GM12878 (cell line): ENCODE measurements at regions not wholly inside any gene's neighbourhood (a gene's known extent, or its start where the extent isn't known, plus 50 kb on each side); places are given as distances from the start of the nearest gene placed in this dataset.

ENCODE experiments used
- ATAC-seq: fragments of 200-7000 bp; cut with Tn5 transposase; 3 replicates; pipeline ENCODE4 v1.9.1; 2020; ENCODE audit warnings: mild to moderate bottlenecking, moderate library complexity
- BruUV-seq: library from RNA; stranded (reverse); fragments of 400-500 nt; replicated peaks from 2 replicates; lab custom pipeline; 2021; lab: Mats Ljungman, UMichigan
- CTCF ChIA-PET: fragments of 300-600 bp; sonication (Branson Sonifier 250); formaldehyde crosslinking; extraction: SDS; loops from one replicate; lab custom pipeline; 2021; ENCODE audit warnings: inconsistent platforms; lab: Yijun Ruan, JAX
- POLR2A ChIA-PET: fragments of 350-600 bp; formaldehyde crosslinking; extraction: SDS; loops from one replicate; lab custom pipeline; 2021; ENCODE audit warnings: inconsistent platforms; lab: Charles Lee
- RAD21 ChIA-PET: fragments of 300-600 bp; sonication (Branson Sonifier 250); formaldehyde crosslinking; loops from one replicate; lab custom pipeline; 2023; ENCODE audit warnings: antibody characterized with exemption; ENCODE audit not compliant: unreplicated experiment; lab: Charles Lee
- SMC1A ChIA-PET: fragments of 300-600 bp; sonication (Branson Sonifier 250); formaldehyde crosslinking; loops from one replicate; lab custom pipeline; 2023; ENCODE audit not compliant: unreplicated experiment, uncharacterized antibody; lab: Charles Lee
- DNase-seq: peaks from one replicate; pipeline ENCODE4 v3.0.0-alpha.2; 2011; ENCODE audit warnings: low read depth, low spot score
- FAIRE-seq: peaks from 3 replicates; lab custom pipeline; 2011; peaks lifted over from hg19 to GRCh38; lab: Jason Lieb, UNC
- H2AFZ ChIP-seq: 2 replicates; pipeline ENCODE4 v1.6.0; 2011; ENCODE audit warnings: low read depth, low read length, control low read depth; ENCODE audit not compliant: control insufficient read depth
- H3K27ac ChIP-seq: 2 replicates; pipeline ENCODE4 v1.5.1; 2011; ENCODE audit warnings: control low read depth; ENCODE audit not compliant: control insufficient read depth, insufficient read depth
- H3K27me3 ChIP-seq, 2 experiments: replicated peaks in 1 of 2; 2 replicates each; pipeline versions ENCODE4 v1.6.0 to v1.6.1; 2011; ENCODE audit warnings: low read length in 1 of 2; ENCODE audit not compliant: control insufficient read depth in 2 of 2, insufficient read depth in 2 of 2
- H3K36me3 ChIP-seq, 2 experiments: 2 replicates each; pipeline ENCODE4 v1.5.1; 2011; ENCODE audit warnings: low read length in 1 of 2; ENCODE audit not compliant: control insufficient read depth in 2 of 2, insufficient read depth in 2 of 2
- H3K4me1 ChIP-seq: 2 replicates; pipeline ENCODE4 v1.6.1; 2011; ENCODE audit warnings: mild to moderate bottlenecking, low read length, moderate library complexity, mixed read lengths; ENCODE audit not compliant: control insufficient read depth, insufficient read depth
- H3K4me2 ChIP-seq: 2 replicates; pipeline ENCODE4 v1.6.0; 2011; ENCODE audit warnings: control low read depth; ENCODE audit not compliant: control insufficient read depth, insufficient read depth
- H3K4me3 ChIP-seq: fragments of 200-600 bp; sonication (generic); 2 replicates; pipeline ENCODE4 v1.5.1; 2016
- H3K79me2 ChIP-seq: 2 replicates; pipeline ENCODE4 v1.6.0; 2011; ENCODE audit warnings: low read length; ENCODE audit not compliant: control insufficient read depth, insufficient read depth
- H3K9ac ChIP-seq: 2 replicates; pipeline ENCODE4 v1.8.0; 2011; ENCODE audit warnings: low read length, control low read depth, mixed read lengths; ENCODE audit not compliant: control insufficient read depth, insufficient read depth
- H3K9me3 ChIP-seq: replicated peaks from 3 replicates; pipeline ENCODE4 v1.5.1; 2011; ENCODE audit warnings: mild to moderate bottlenecking, low read length; ENCODE audit not compliant: control insufficient read depth, insufficient read depth
- H4K20me1 ChIP-seq: 2 replicates; pipeline ENCODE4 v1.6.0; 2011; ENCODE audit not compliant: control insufficient read depth, insufficient read depth
- CBX5 ChIP-seq: sonication (generic); IDR thresholded peaks from 2 replicates; pipeline ENCODE4 v1.6.1; 2016; ENCODE audit warnings: low read depth, moderate library complexity, mild to moderate bottlenecking, inconsistent platforms
- KAT2A ChIP-seq: conservative IDR thresholded peaks from 2 replicates; pipeline ENCODE4 v1.6.1; 2011; ENCODE audit warnings: low read depth, low read length; ENCODE audit not compliant: control insufficient read depth
- NR2F1 ChIP-seq: fragments of 450-650 bp; conservative IDR thresholded peaks from 2 replicates; pipeline ENCODE4 v1.6.1; 2017; ENCODE audit warnings: mild to moderate bottlenecking
- POLR2AphosphoS2 ChIP-seq: IDR thresholded peaks from 2 replicates; pipeline ENCODE4 v1.6.1; 2011; ENCODE audit warnings: low read depth, mild to moderate bottlenecking, low read length, improper control_type of control experiment, moderate library complexity
- RCOR1 ChIP-seq: conservative IDR thresholded peaks from 2 replicates; pipeline ENCODE4 v1.6.1; 2012; ENCODE audit warnings: low read depth, low read length, improper control_type of control experiment
- SP1 ChIP-seq: IDR thresholded peaks from one replicate; pipeline ENCODE4 v1.6.1; 2011; ENCODE audit warnings: low read depth, low read length
- SPI1 ChIP-seq: IDR thresholded peaks from 2 replicates; pipeline ENCODE4 v1.6.1; 2011; ENCODE audit warnings: low read depth, mild to moderate bottlenecking, low read length, moderate library complexity, borderline replicate concordance; ENCODE audit not compliant: insufficient read depth
- SREBF2 ChIP-seq: IDR thresholded peaks from 2 replicates; pipeline ENCODE4 v1.6.1; 2012; ENCODE audit warnings: mild to moderate bottlenecking, low read length
- STAT3 ChIP-seq: IDR thresholded peaks from 2 replicates; pipeline ENCODE4 v1.6.1; 2011; ENCODE audit warnings: low read depth, low read length, improper control_type of control experiment
- WGBS: methylation state at CpG from one replicate; pipeline ENCODE4 v1.1.6; 2016; ENCODE audit warnings: low lambda C conversion rate; ENCODE audit not compliant: insufficient replicate concordance, insufficient coverage; ENCODE audit errors: missing lambda C conversion rate; 5-methylcytosine and 5-hydroxymethylcytosine counted together
- in situ Hi-C: fragments of 300-500 bp; cut with MboI; formaldehyde crosslinking; loops from 9 replicates; pipeline ENCODE4 v1.14.3; 2018; ENCODE audit warnings: mixed read lengths
- intact Hi-C: fragments of 100-400 bp; cut with micrococcal nuclease; formaldehyde crosslinking; loops from one replicate; pipeline ENCODE4 v1.14.2; 2022; ENCODE audit not compliant: unreplicated experiment
- TF ChIP-seq, protein P1 (sequence below): IDR thresholded peaks from 2 replicates; pipeline ENCODE4 v1.6.1; 2012; ENCODE audit warnings: mild to moderate bottlenecking, low read depth, low read length
- TF ChIP-seq, protein P2 (sequence below): IDR thresholded peaks from 2 replicates; pipeline ENCODE4 v1.6.1; 2012; ENCODE audit warnings: low read depth, low read length, improper control_type of control experiment
- TF ChIP-seq, protein P3 (sequence below): IDR thresholded peaks from 2 replicates; pipeline ENCODE4 v1.6.1; 2012; ENCODE audit warnings: low read depth, low read length, improper control_type of control experiment
- TF ChIP-seq, protein P4 (sequence below): IDR thresholded peaks from 2 replicates; pipeline ENCODE4 v1.6.1; 2011; ENCODE audit warnings: low read depth, mild to moderate bottlenecking, low read length, moderate library complexity, borderline replicate concordance; ENCODE audit errors: extremely low read depth
- TF ChIP-seq, protein P5 (sequence below), 3 experiments: IDR thresholded peaks in 2 of 3; conservative IDR thresholded peaks in 1 of 3; 2 replicates each; pipeline ENCODE4 v1.5.1; 2011; ENCODE audit warnings: low read depth in 3 of 3, low read length in 3 of 3, mild to moderate bottlenecking in 3 of 3, control low read depth in 2 of 3, moderate library complexity in 2 of 3, inconsistent platforms in 1 of 3, mixed read lengths in 1 of 3; ENCODE audit not compliant: control insufficient read depth in 2 of 3, insufficient read depth in 1 of 3; ENCODE audit errors: extremely low read depth in 1 of 3

DNA sequence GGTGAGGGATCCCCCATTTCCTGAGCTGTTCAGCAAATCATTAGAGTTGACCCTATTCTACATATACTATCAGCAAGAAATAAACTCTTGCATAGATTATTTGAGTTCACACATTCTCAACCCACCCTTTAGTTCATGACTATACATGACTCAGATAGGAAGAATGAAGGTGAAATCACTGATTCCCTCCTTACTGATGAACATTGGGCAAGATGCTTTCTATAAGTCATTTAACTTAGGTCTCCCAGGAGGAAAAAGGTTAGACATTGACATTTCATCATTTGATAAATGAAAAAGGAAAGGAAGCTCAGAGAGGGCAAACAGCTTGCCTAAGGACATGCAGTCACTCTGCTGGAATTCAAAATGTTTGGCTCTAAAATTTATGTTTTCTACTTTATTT, 408.0 kb downstream of the TMEM182 start (continued):
- no peak for TF ChIP-seq RCOR1
- TF ChIP-seq CBX5, result no peak
- no peak for TF ChIP-seq SP1

DNA sequence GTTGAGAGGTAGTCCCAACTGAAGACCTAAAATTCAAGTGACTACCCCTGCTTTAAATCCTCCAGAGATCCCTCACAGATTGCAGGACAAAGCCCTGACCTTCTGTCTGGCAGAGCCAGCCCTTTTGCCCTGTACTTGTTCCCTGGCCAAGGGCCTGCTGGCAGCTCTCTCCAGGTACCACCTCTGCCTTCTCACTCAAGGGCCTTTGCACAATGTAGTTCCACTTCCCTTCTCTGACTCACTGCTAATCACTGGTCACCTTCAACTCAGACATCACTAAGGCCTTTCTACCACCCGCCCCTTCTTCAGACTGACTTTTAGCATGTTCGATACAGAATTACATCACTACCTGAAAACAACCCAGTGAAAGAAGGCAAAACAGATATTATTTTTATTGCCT, 411.0 kb downstream of the TMEM182 start:
- Histone ChIP-seq H3K4me3 (no peak overlapping the region), H3K4me2 (no peak overlapping the region), H4K20me1 (no peaks in the 10 kb centered on the region), H3K9me3 (no peaks in the 10 kb centered on the region), H3K79me2 (no peaks in the 10 kb centered on the region), H2AFZ (no peak overlapping the region), H3K27ac (no peak overlapping the region), H3K36me3 (no peaks in the 10 kb centered on the region), H3K9ac (no peak overlapping the region), H3K4me1 (no peaks in the 10 kb centered on the region), H3K27me3 (no peaks in the 10 kb centered on the region)
- no TSS peak for BruUV-seq
- SMC1A ChIA-PET, result no interaction called here
- DNase-seq (no peak), FAIRE-seq (no peak), ATAC-seq (no peak)
- RAD21 ChIA-PET, result no interaction called here
- in situ Hi-C loops (loop anchor here (25.0 kb wide), 1 partner anchor 1239 kb away; no protein-coding TSS in a partner anchor), intact Hi-C loops (no loop called here)
- CTCF ChIA-PET, result no interaction called here
- TF ChIP-seq, protein P1, sequence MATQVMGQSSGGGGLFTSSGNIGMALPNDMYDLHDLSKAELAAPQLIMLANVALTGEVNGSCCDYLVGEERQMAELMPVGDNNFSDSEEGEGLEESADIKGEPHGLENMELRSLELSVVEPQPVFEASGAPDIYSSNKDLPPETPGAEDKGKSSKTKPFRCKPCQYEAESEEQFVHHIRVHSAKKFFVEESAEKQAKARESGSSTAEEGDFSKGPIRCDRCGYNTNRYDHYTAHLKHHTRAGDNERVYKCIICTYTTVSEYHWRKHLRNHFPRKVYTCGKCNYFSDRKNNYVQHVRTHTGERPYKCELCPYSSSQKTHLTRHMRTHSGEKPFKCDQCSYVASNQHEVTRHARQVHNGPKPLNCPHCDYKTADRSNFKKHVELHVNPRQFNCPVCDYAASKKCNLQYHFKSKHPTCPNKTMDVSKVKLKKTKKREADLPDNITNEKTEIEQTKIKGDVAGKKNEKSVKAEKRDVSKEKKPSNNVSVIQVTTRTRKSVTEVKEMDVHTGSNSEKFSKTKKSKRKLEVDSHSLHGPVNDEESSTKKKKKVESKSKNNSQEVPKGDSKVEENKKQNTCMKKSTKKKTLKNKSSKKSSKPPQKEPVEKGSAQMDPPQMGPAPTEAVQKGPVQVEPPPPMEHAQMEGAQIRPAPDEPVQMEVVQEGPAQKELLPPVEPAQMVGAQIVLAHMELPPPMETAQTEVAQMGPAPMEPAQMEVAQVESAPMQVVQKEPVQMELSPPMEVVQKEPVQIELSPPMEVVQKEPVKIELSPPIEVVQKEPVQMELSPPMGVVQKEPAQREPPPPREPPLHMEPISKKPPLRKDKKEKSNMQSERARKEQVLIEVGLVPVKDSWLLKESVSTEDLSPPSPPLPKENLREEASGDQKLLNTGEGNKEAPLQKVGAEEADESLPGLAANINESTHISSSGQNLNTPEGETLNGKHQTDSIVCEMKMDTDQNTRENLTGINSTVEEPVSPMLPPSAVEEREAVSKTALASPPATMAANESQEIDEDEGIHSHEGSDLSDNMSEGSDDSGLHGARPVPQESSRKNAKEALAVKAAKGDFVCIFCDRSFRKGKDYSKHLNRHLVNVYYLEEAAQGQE, result no peak
- TF ChIP-seq, protein P2, sequence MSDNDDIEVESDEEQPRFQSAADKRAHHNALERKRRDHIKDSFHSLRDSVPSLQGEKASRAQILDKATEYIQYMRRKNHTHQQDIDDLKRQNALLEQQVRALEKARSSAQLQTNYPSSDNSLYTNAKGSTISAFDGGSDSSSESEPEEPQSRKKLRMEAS, result no peak
- TF ChIP-seq SREBF2 (no peak), KAT2A (no peak), POLR2AphosphoS2 (no peak), NR2F1 (no peak), STAT3 (no peak), SPI1 (no peak)
- TF ChIP-seq, protein P3, sequence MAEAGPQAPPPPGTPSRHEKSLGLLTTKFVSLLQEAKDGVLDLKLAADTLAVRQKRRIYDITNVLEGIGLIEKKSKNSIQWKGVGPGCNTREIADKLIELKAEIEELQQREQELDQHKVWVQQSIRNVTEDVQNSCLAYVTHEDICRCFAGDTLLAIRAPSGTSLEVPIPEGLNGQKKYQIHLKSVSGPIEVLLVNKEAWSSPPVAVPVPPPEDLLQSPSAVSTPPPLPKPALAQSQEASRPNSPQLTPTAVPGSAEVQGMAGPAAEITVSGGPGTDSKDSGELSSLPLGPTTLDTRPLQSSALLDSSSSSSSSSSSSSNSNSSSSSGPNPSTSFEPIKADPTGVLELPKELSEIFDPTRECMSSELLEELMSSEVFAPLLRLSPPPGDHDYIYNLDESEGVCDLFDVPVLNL, result no peak
- TF ChIP-seq, protein P4, sequence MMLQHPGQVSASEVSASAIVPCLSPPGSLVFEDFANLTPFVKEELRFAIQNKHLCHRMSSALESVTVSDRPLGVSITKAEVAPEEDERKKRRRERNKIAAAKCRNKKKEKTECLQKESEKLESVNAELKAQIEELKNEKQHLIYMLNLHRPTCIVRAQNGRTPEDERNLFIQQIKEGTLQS, result no peak
- TF ChIP-seq, protein P5, sequence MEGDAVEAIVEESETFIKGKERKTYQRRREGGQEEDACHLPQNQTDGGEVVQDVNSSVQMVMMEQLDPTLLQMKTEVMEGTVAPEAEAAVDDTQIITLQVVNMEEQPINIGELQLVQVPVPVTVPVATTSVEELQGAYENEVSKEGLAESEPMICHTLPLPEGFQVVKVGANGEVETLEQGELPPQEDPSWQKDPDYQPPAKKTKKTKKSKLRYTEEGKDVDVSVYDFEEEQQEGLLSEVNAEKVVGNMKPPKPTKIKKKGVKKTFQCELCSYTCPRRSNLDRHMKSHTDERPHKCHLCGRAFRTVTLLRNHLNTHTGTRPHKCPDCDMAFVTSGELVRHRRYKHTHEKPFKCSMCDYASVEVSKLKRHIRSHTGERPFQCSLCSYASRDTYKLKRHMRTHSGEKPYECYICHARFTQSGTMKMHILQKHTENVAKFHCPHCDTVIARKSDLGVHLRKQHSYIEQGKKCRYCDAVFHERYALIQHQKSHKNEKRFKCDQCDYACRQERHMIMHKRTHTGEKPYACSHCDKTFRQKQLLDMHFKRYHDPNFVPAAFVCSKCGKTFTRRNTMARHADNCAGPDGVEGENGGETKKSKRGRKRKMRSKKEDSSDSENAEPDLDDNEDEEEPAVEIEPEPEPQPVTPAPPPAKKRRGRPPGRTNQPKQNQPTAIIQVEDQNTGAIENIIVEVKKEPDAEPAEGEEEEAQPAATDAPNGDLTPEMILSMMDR (IDR thresholded peaks at IDR 0.05 in 2 of 3, conservative IDR thresholded peaks at IDR 0.05 in 1 of 3; ENCODE audit: control insufficient read depth in 2 of 3, extremely low read depth in 1 of 3, insufficient read depth in 1 of 3, low read depth in 3 of 3, low read length in 3 of 3), result no peak
- POLR2A ChIA-PET, result no interaction called here
- 86% methylated on average over 2 of the region's 2 CpGs for WGBS
